ENCODE measurements at regions not wholly inside any gene's neighbourhood (a gene's known extent, or its start where the extent isn't known, plus 50 kb on each side); places are given as distances from the start of the nearest gene placed in this dataset.

DNA sequence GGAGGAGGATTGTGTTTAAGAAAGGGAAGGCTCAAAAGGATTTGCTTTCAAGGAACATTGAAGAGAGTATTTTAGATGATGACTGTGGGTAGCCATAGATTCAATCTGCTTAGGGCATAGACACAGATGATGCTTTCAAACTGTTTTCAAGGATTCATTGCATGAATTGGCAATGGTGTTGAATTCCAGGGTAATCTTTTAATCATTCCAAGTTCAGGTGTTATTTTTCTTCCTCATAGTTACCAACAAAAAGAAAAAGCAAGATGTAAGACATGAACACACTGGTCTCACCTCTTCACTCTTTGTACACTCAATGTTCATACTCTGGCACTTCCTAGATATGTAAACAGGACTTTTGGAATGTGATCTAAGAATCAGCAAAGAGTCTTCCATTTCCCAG is 167.0 kb upstream of the RHOBTB1 start:
- TF ChIP-seq, protein P1, sequence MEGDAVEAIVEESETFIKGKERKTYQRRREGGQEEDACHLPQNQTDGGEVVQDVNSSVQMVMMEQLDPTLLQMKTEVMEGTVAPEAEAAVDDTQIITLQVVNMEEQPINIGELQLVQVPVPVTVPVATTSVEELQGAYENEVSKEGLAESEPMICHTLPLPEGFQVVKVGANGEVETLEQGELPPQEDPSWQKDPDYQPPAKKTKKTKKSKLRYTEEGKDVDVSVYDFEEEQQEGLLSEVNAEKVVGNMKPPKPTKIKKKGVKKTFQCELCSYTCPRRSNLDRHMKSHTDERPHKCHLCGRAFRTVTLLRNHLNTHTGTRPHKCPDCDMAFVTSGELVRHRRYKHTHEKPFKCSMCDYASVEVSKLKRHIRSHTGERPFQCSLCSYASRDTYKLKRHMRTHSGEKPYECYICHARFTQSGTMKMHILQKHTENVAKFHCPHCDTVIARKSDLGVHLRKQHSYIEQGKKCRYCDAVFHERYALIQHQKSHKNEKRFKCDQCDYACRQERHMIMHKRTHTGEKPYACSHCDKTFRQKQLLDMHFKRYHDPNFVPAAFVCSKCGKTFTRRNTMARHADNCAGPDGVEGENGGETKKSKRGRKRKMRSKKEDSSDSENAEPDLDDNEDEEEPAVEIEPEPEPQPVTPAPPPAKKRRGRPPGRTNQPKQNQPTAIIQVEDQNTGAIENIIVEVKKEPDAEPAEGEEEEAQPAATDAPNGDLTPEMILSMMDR (IDR thresholded peaks at IDR 0.05), result no peak
- TF ChIP-seq NR2C2 (CRISPR knock-in tag; IDR thresholded peaks at IDR 0.05), result no peak
- TF ChIP-seq, protein P2, sequence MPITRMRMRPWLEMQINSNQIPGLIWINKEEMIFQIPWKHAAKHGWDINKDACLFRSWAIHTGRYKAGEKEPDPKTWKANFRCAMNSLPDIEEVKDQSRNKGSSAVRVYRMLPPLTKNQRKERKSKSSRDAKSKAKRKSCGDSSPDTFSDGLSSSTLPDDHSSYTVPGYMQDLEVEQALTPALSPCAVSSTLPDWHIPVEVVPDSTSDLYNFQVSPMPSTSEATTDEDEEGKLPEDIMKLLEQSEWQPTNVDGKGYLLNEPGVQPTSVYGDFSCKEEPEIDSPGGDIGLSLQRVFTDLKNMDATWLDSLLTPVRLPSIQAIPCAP (CRISPR knock-in tag; IDR thresholded peaks at IDR 0.05), result no peak
- TF ChIP-seq EMX1 (CRISPR knock-in tag; IDR thresholded peaks at IDR 0.05), result no peak
- TF ChIP-seq ESRRA (CRISPR knock-in tag; IDR thresholded peaks at IDR 0.05; ENCODE audit: borderline replicate concordance), result no peak
